ENCODE measurements at regions not wholly inside any gene's neighbourhood (a gene's known extent, or its start where the extent isn't known, plus 50 kb on each side); places are given as distances from the start of the nearest gene placed in this dataset.

- DNase-seq = no peak
These were observed 123.4 kb downstream of the CEBPB start for GRCh38 chr20:50313827-50314677.

- DNase-seq = no peak
These were observed 124.2 kb downstream of the CEBPB start for GRCh38 chr20:50314678-50315335.

GRCh38 chr20:50315586-50316551 lies 125.2 kb downstream of the CEBPB start:
- DNase-seq = no peak

- DNase-seq = no peak
These were observed 126.5 kb downstream of the CEBPB start for GRCh38 chr20:50317116-50317515.

- DNase-seq = no peak
These were observed 127.0 kb downstream of the CEBPB start for GRCh38 chr20:50317609-50318008.

- no peak for DNase-seq
These were observed 128.1 kb downstream of the CEBPB start for GRCh38 chr20:50318710-50319109.

- no peak for DNase-seq
These were observed 129.6 kb downstream of the CEBPB start for GRCh38 chr20:50320005-50320900.

GRCh38 chr20:50320901-50321796 lies 130.5 kb downstream of the CEBPB start:
- no peak for DNase-seq

GRCh38 chr20:50321797-50322480 lies 131.3 kb downstream of the CEBPB start:
- no peak for DNase-seq

GRCh38 chr20:50322703-50323131 lies 132.1 kb downstream of the CEBPB start:
- DNase-seq = no peak

- no peak for DNase-seq
These were observed 132.6 kb downstream of the CEBPB start for GRCh38 chr20:50323209-50323608.

GRCh38 chr20:50323777-50324775 lies 133.4 kb downstream of the CEBPB start:
- no peak for DNase-seq

GRCh38 chr20:50325215-50325614 lies 134.6 kb downstream of the CEBPB start:
- no peak for DNase-seq

- no peak for DNase-seq
These were observed 135.0 kb downstream of the CEBPB start for GRCh38 chr20:50325651-50326050.

GRCh38 chr20:50327666-50328065 lies 137.0 kb downstream of the CEBPB start:
- DNase-seq = no peak

GRCh38 chr20:50328222-50328979 lies 137.8 kb downstream of the CEBPB start:
- no peak for DNase-seq

GRCh38 chr20:50328996-50329898 lies 138.6 kb downstream of the CEBPB start:
- no peak for DNase-seq
